IMR-90 (cell line): ENCODE measurements at regions not wholly inside any gene's neighbourhood (a gene's known extent, or its start where the extent isn't known, plus 50 kb on each side); places are given as distances from the start of the nearest gene placed in this dataset.

Experiments
- ATAC-seq: fragments of 200-7000 bp; cut with Tn5 transposase; 2 replicates; pipeline ENCODE4 v1.9.1; 2020; ENCODE audit warnings: low read depth, mild to moderate bottlenecking, moderate library complexity
- BruUV-seq: library from RNA; stranded (reverse); fragments of 400-500 nt; replicated peaks from 2 replicates; lab custom pipeline; 2021; lab: Mats Ljungman, UMichigan
- CTCF ChIA-PET: fragments of 300-600 bp; formaldehyde crosslinking; extraction: SDS; loops from one replicate; lab custom pipeline; 2021; ENCODE audit warnings: antibody characterized with exemption; lab: Yijun Ruan, JAX
- POLR2A ChIA-PET: fragments of 300-600 bp; sonication (Branson Sonifier 250); formaldehyde crosslinking; loops from one replicate; lab custom pipeline; 2022; ENCODE audit warnings: antibody characterized with exemption; ENCODE audit not compliant: unreplicated experiment; lab: Charles Lee
- DNase-seq: peaks from one replicate; pipeline ENCODE4 v3.0.0; 2013
- H2AFZ ChIP-seq: replicated peaks from 2 replicates; pipeline ENCODE3; 2013; ENCODE audit warnings: low read length, mild to moderate bottlenecking; ENCODE audit not compliant: poor library complexity
- H2AK5ac ChIP-seq: 2 replicates; pipeline ENCODE4 v1.6.1; 2013; ENCODE audit warnings: low read depth, low read length, inconsistent platforms
- H2AK9ac ChIP-seq: replicated peaks from 2 replicates; pipeline ENCODE3; 2013; ENCODE audit warnings: mild to moderate bottlenecking, low read depth, low read length, moderate library complexity; ENCODE audit not compliant: poor library complexity
- H2BK120ac ChIP-seq: 2 replicates; pipeline ENCODE4 v1.6.1; 2013; ENCODE audit warnings: low read depth, low read length, inconsistent platforms
- H2BK15ac ChIP-seq: 3 replicates; pipeline ENCODE4 v1.6.1; 2013; ENCODE audit warnings: low read depth, low read length, inconsistent platforms
- H2BK20ac ChIP-seq: 2 replicates; pipeline ENCODE4 v1.6.1; 2013; ENCODE audit warnings: low read depth, mild to moderate bottlenecking, inconsistent platforms, low read length, moderate library complexity
- H2BK5ac ChIP-seq: 2 replicates; pipeline ENCODE4 v1.6.1; 2013; ENCODE audit warnings: mild to moderate bottlenecking, low read depth, low read length, inconsistent platforms; ENCODE audit not compliant: poor library complexity, severe bottlenecking
- H3K14ac ChIP-seq: replicated peaks from 2 replicates; pipeline ENCODE4 v1.6.1; 2013; ENCODE audit warnings: low read depth, low read length, inconsistent platforms
- H3K18ac ChIP-seq: 2 replicates; pipeline ENCODE4 v1.6.1; 2013; ENCODE audit warnings: low read depth, low read length, control low read depth
- H3K23ac ChIP-seq: 2 replicates; pipeline ENCODE4 v1.6.1; 2013; ENCODE audit warnings: low read depth, low read length, inconsistent platforms
- H3K27ac ChIP-seq: 2 replicates; pipeline ENCODE4 v1.5.1; 2013; ENCODE audit warnings: mild to moderate bottlenecking, control low read depth, low read length; ENCODE audit not compliant: insufficient read depth
- H3K27me3 ChIP-seq: 2 replicates; pipeline ENCODE4 v1.6.1; 2013; ENCODE audit warnings: low read length; ENCODE audit not compliant: control insufficient read depth, insufficient read depth
- H3K36me3 ChIP-seq: 2 replicates; pipeline ENCODE4 v1.6.1; 2013; ENCODE audit warnings: low read length, mixed read lengths; ENCODE audit not compliant: control insufficient read depth, insufficient read depth
- H3K4ac ChIP-seq: 2 replicates; pipeline ENCODE4 v1.6.1; 2013; ENCODE audit warnings: low read depth, low read length, inconsistent platforms
- H3K4me1 ChIP-seq: 2 replicates; pipeline ENCODE4 v1.6.1; 2013; ENCODE audit warnings: low read length, mixed read lengths; ENCODE audit not compliant: control insufficient read depth, insufficient read depth
- H3K4me2 ChIP-seq: 2 replicates; pipeline ENCODE4 v1.6.1; 2013; ENCODE audit warnings: low read depth, mild to moderate bottlenecking, control low read depth, low read length, moderate library complexity
- H3K4me3 ChIP-seq: 2 replicates; pipeline ENCODE4 v1.5.1; 2013; ENCODE audit warnings: low read depth, mild to moderate bottlenecking, control low read depth, low read length, moderate library complexity; ENCODE audit not compliant: insufficient read depth
- H3K56ac ChIP-seq: 2 replicates; pipeline ENCODE4 v1.6.1; 2013; ENCODE audit warnings: low read length, inconsistent platforms; ENCODE audit not compliant: insufficient read depth; ENCODE audit errors: extremely low read depth
- H3K79me1 ChIP-seq, 2 experiments: 2 replicates each; pipeline ENCODE4 v1.6.1; 2013; ENCODE audit warnings: low read length in 2 of 2, inconsistent platforms in 1 of 2, low read depth in 1 of 2
- H3K9ac ChIP-seq: 2 replicates; pipeline ENCODE4 v1.6.1; 2013; ENCODE audit warnings: low read depth, low read length, control low read depth
- H3K9me1 ChIP-seq: 2 replicates; pipeline ENCODE4 v1.6.1; 2013; ENCODE audit warnings: low read length, inconsistent platforms; ENCODE audit not compliant: insufficient read depth
- H3K9me3 ChIP-seq: 2 replicates; pipeline ENCODE4 v1.6.1; 2013; ENCODE audit warnings: low read length; ENCODE audit not compliant: control insufficient read depth, insufficient read depth
- H4K20me1 ChIP-seq: 2 replicates; pipeline ENCODE4 v1.6.1; 2013; ENCODE audit warnings: low read length, inconsistent platforms; ENCODE audit not compliant: insufficient read depth
- H4K5ac ChIP-seq: 2 replicates; pipeline ENCODE4 v1.6.1; 2013; ENCODE audit warnings: mild to moderate bottlenecking, low read depth, low read length, control low read depth
- H4K8ac ChIP-seq, 2 experiments: 2 replicates each; pipeline ENCODE4 v1.6.1; 2013; ENCODE audit warnings: low read depth in 2 of 2, low read length in 2 of 2, control low read depth in 1 of 2, inconsistent platforms in 1 of 2
- H4K91ac ChIP-seq: 2 replicates; pipeline ENCODE4 v1.6.1; 2013; ENCODE audit warnings: low read depth, low read length, inconsistent platforms; ENCODE audit not compliant: insufficient read depth
- CEBPB ChIP-seq: IDR thresholded peaks from 2 replicates; pipeline ENCODE4 v1.6.1; 2012; ENCODE audit warnings: low read depth, low read length, improper control_type of control experiment
- CHD1 ChIP-seq: IDR thresholded peaks from 2 replicates; pipeline ENCODE4 v1.6.1; 2012; ENCODE audit warnings: low read depth, low read length, improper control_type of control experiment
- CTCF ChIP-seq: conservative IDR thresholded peaks from 2 replicates; pipeline ENCODE4 v1.5.1; 2012; ENCODE audit warnings: mild to moderate bottlenecking, low read depth, low read length, improper control_type of control experiment
- ELK1 ChIP-seq: fragments of 150-350 bp; IDR thresholded peaks from 2 replicates; pipeline ENCODE4 v1.6.1; 2016; ENCODE audit warnings: low read depth, mild to moderate bottlenecking, low read length, moderate library complexity, borderline replicate concordance
- FOS ChIP-seq: fragments of 150-350 bp; IDR thresholded peaks from 2 replicates; pipeline ENCODE4 v1.6.1; 2016; ENCODE audit warnings: low read depth, low read length
- MAFK ChIP-seq: IDR thresholded peaks from 2 replicates; pipeline ENCODE4 v1.6.1; 2012; ENCODE audit warnings: low read depth, low read length, improper control_type of control experiment
- MAZ ChIP-seq: IDR thresholded peaks from 2 replicates; pipeline ENCODE4 v1.6.1; 2012; ENCODE audit warnings: low read depth, mild to moderate bottlenecking, low read length, improper control_type of control experiment, moderate library complexity, borderline replicate concordance
- MXI1 ChIP-seq: IDR thresholded peaks from 2 replicates; pipeline ENCODE4 v1.6.1; 2012; ENCODE audit warnings: low read depth, mild to moderate bottlenecking, low read length, moderate library complexity, borderline replicate concordance
- NFE2L2 ChIP-seq: fragments of 150-350 bp; IDR thresholded peaks from 2 replicates; pipeline ENCODE4 v1.6.1; 2016; ENCODE audit warnings: low read depth, mild to moderate bottlenecking, low read length
- POLR2A ChIP-seq: IDR thresholded peaks from 2 replicates; pipeline ENCODE4 v1.6.1; 2012; ENCODE audit warnings: mild to moderate bottlenecking, low read depth, low read length
- RAD21 ChIP-seq: IDR thresholded peaks from 2 replicates; pipeline ENCODE4 v1.6.1; 2012; ENCODE audit warnings: low read length, improper control_type of control experiment
- RCOR1 ChIP-seq: IDR thresholded peaks from 2 replicates; pipeline ENCODE4 v1.6.1; 2012; ENCODE audit warnings: mild to moderate bottlenecking, low read length, improper control_type of control experiment; ENCODE audit not compliant: insufficient replicate concordance
- SMC3 ChIP-seq: fragments of 150-350 bp; IDR thresholded peaks from 2 replicates; pipeline ENCODE4 v1.6.1; 2016; ENCODE audit warnings: low read depth, mild to moderate bottlenecking, antibody characterized with exemption, low read length, moderate library complexity
- WGBS, 2 experiments: methylation state at CpG; one replicate each; pipeline versions ENCODE4 v1.1.5 to v1.1.7; 2013; ENCODE audit warnings: missing lambda C conversion rate in 2 of 2; ENCODE audit not compliant: insufficient read length in 1 of 2; ENCODE audit errors: extremely low coverage in 2 of 2; 5-methylcytosine and 5-hydroxymethylcytosine counted together
- dilution Hi-C: fragments of 300-500 bp; cut with HindIII; formaldehyde crosslinking; loops from one replicate; pipeline ENCODE4 v1.14.3; 2018; ENCODE audit warnings: low sequenced_read_pairs; ENCODE audit not compliant: unreplicated experiment
- in situ Hi-C: fragments of 300-500 bp; cut with MboI; formaldehyde crosslinking; loops from 3 replicates; pipeline ENCODE4 v1.14.3; 2019; ENCODE audit warnings: low sequenced_read_pairs, inconsistent platforms, mixed read lengths
- intact Hi-C: fragments of 100-400 bp; cut with micrococcal nuclease; formaldehyde crosslinking; loops from 2 replicates; pipeline ENCODE4 v1.10.0; 2022
- TF ChIP-seq, protein P1 (sequence below): fragments of 150-350 bp; IDR thresholded peaks from 2 replicates; pipeline ENCODE4 v1.6.1; 2017; ENCODE audit warnings: mild to moderate bottlenecking, antibody characterized with exemption, low read length, low read depth

DNA sequence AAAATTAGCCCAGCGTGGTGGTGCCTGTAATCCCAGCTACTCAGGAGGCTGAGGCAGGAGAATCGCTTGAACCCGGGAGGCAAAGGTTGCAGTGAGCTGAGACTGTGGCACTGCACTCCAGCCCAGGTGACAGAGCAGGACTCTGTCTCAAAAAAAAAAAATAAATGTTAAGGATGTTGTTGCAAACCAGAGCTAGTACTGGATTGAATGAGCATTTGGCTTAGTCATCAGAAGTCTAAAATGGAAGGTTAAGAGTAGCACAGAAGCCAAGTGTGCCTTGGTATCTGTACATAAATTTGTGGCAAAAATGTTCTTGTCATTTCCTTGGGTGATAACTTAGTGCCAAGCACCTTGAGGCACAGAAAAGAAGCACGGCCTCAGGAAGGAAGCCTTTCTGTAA, 50.6 kb upstream of the MED9 start:
- H4K91ac ChIP-seq: no peak overlapping the region
- H3K9me3 ChIP-seq: peaks cover 8% of the 10 kb centered on the region; the same call in 1 of the 2 replicates
- no peak overlapping the region for H3K27ac ChIP-seq
- H3K4me3 ChIP-seq: no peak overlapping the region
- no peak overlapping the region for H3K4me2 ChIP-seq
- H4K20me1 ChIP-seq: no peaks in the 10 kb centered on the region
- CTCF ChIA-PET: no interaction called here
- H3K56ac ChIP-seq: no peak overlapping the region
- H2AFZ ChIP-seq: no peak overlapping the region
- no peaks in the 10 kb centered on the region for H3K36me3 ChIP-seq
- dilution Hi-C loops: no loop called here
- peaks cover 3% of the 10 kb centered on the region; the same call in 1 of the 2 replicates for H3K27me3 ChIP-seq
- DNase-seq: no peak
- H2BK15ac ChIP-seq: no peak overlapping the region
- H3K9ac ChIP-seq: no peak overlapping the region
- no peak overlapping the region for H3K4ac ChIP-seq
- no peak overlapping the region for H2BK120ac ChIP-seq
- WGBS, 2 experiments: 100% methylated on average over 1 of the region's 4 CpGs; no CpG with 5 or more reads in 1 of the 2 experiments
- no peaks in the 10 kb centered on the region for H3K9me1 ChIP-seq
- H3K79me1 ChIP-seq: no peaks in the 10 kb centered on the region
- POLR2A ChIA-PET: no interaction called here
- no TSS peak for BruUV-seq
- no peaks in the 10 kb centered on the region for H3K4me1 ChIP-seq
- H4K5ac ChIP-seq: no peak overlapping the region
- H3K14ac ChIP-seq: no peak overlapping the region
- intact Hi-C loops: no loop called here
- no peak for TF ChIP-seq CHD1
- TF ChIP-seq FOS: no peak
- no peak for TF ChIP-seq NFE2L2
- no peak for TF ChIP-seq ELK1
- no peak for TF ChIP-seq CEBPB
- no peak for TF ChIP-seq SMC3
- no peak for TF ChIP-seq MAZ
- no peak for TF ChIP-seq RAD21
- no peak for TF ChIP-seq RCOR1
- TF ChIP-seq, protein P1, sequence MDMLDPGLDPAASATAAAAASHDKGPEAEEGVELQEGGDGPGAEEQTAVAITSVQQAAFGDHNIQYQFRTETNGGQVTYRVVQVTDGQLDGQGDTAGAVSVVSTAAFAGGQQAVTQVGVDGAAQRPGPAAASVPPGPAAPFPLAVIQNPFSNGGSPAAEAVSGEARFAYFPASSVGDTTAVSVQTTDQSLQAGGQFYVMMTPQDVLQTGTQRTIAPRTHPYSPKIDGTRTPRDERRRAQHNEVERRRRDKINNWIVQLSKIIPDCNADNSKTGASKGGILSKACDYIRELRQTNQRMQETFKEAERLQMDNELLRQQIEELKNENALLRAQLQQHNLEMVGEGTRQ: no peak
- no peak for TF ChIP-seq CTCF
- no peak for TF ChIP-seq MAFK
- no peak for TF ChIP-seq MXI1
- TF ChIP-seq POLR2A: no peak
- H2BK5ac ChIP-seq: no peak overlapping the region
- no peak overlapping the region for H3K18ac ChIP-seq
- H4K8ac ChIP-seq: no peak overlapping the region
- no peak for ATAC-seq
- H2BK20ac ChIP-seq: no peak overlapping the region
- H2AK9ac ChIP-seq: no peak overlapping the region
- no peak overlapping the region for H3K23ac ChIP-seq
- H2AK5ac ChIP-seq: no peak overlapping the region
- in situ Hi-C loops: no loop called here
